Kidney (tissue), 13 donors: ENCODE measurements at regions not wholly inside any gene's neighbourhood (a gene's known extent, or its start where the extent isn't known, plus 50 kb on each side); places are given as distances from the start of the nearest gene placed in this dataset.

Source experiments
- DNase-seq, 5 donors: peaks; one replicate each; pipeline ENCODE4 v3.0.0-alpha.2; 2013 to 2020
- FAIRE-seq: peaks from 2 replicates; lab custom pipeline; 2012; peaks lifted over from hg19 to GRCh38; lab: Jason Lieb, UNC
- H3K27ac ChIP-seq, 2 donors: one replicate each; pipeline ENCODE4 v1.7.0; 2013; ENCODE audit warnings: low read depth in 2 of 2, low read length in 2 of 2, inconsistent platforms in 1 of 2
- H3K27me3 ChIP-seq: one replicate; pipeline ENCODE4 v1.7.1; 2013; ENCODE audit warnings: low read length, inconsistent platforms; ENCODE audit not compliant: control insufficient read depth, insufficient read depth
- H3K36me3 ChIP-seq, 3 donors: one replicate each; pipeline versions ENCODE4 v1.7.0 to v1.7.1; 2013; ENCODE audit warnings: low read length in 3 of 3, control low read depth in 1 of 3, inconsistent platforms in 1 of 3; ENCODE audit not compliant: insufficient read depth in 3 of 3, control insufficient read depth in 2 of 3
- H3K4me1 ChIP-seq, 3 donors: one replicate each; pipeline versions ENCODE4 v1.7.0 to v1.7.1; 2013; ENCODE audit warnings: low read length in 3 of 3, inconsistent platforms in 1 of 3, low read depth in 1 of 3; ENCODE audit not compliant: control insufficient read depth in 2 of 3, insufficient read depth in 2 of 3
- H3K4me3 ChIP-seq, 3 donors: one replicate each; pipeline versions ENCODE4 v1.7.0 to v1.8.1; 2013; ENCODE audit warnings: low read length in 3 of 3, control low read depth in 1 of 3, inconsistent platforms in 1 of 3
- H3K9ac ChIP-seq, 3 donors: one replicate each; pipeline versions ENCODE4 v1.7.0 to v1.7.1; 2013; ENCODE audit warnings: low read length in 3 of 3, control low read depth in 1 of 3, inconsistent platforms in 1 of 3
- H3K9me3 ChIP-seq, 3 donors: one replicate each; pipeline versions ENCODE4 v1.7.0 to v1.7.1; 2013; ENCODE audit warnings: low read length in 3 of 3, control low read depth in 1 of 3, inconsistent platforms in 1 of 3; ENCODE audit not compliant: control insufficient read depth in 2 of 3, insufficient read depth in 1 of 3
- CTCF ChIP-seq: IDR thresholded peaks from 3 replicates; pipeline ENCODE4 v1.5.1; 2012; ENCODE audit warnings: mild to moderate bottlenecking, moderate library complexity, borderline replicate concordance; ENCODE audit not compliant: insufficient read depth; ENCODE audit errors: extremely low read depth
- intact Hi-C: fragments of 100-400 bp; cut with DNase I; formaldehyde crosslinking; loops from one replicate; pipeline ENCODE4 v1.11.1; 2022
- donor health status: control.
- donor health status: control.
- donor health status: control.
- donor health status: control.
- donor health status: control.
- donor health status: DM: yes; HTN: yes; CAD: no.
- donor health status: Normal renal cell carcinoma (clear cell type).

- peak; percentile 83 for TF ChIP-seq CTCF
- DNase-seq (peak in 2 of 5 donors; percentile 44 to 53), FAIRE-seq (peak; percentile 90)
- Histone ChIP-seq H3K9me3 (no peaks in the 10 kb centered on the region), H3K27ac (no peak overlapping the region), H3K4me1 (no peaks in the 10 kb centered on the region), H3K36me3 (no peaks in the 10 kb centered on the region), H3K4me3 (no peak overlapping the region), H3K27me3 (no peaks in the 10 kb centered on the region), H3K9ac (no peak overlapping the region)
- intact Hi-C loops = loop anchor here (10.0 kb wide), 1 partner anchor 1047 kb away; no protein-coding TSS in a partner anchor
These were observed 333.9 kb upstream of the FSTL5 start for GRCh38 chr4:162497564-162498167.

- intact Hi-C loops = loop anchor here (10.0 kb wide), 1 partner anchor 1050 kb away; no protein-coding TSS in a partner anchor
- no peaks in the 10 kb centered on the region for H3K4me1 ChIP-seq
- H3K27me3 ChIP-seq = no peaks in the 10 kb centered on the region
- no peak for FAIRE-seq
- no peak overlapping the region for H3K27ac ChIP-seq
- H3K9me3 ChIP-seq = no peaks in the 10 kb centered on the region
- H3K4me3 ChIP-seq = no peak overlapping the region
- no peaks in the 10 kb centered on the region for H3K36me3 ChIP-seq
- DNase-seq = no peak
- no peak for TF ChIP-seq CTCF
- H3K9ac ChIP-seq = no peak overlapping the region
These were observed 331.1 kb upstream of the FSTL5 start for GRCh38 chr4:162494935-162495334.

GRCh38 chr4:162485486-162485885 lies 321.7 kb upstream of the FSTL5 start:
- no peak for FAIRE-seq
- H3K27me3 ChIP-seq = no peaks in the 10 kb centered on the region
- TF ChIP-seq CTCF = no peak
- DNase-seq = no peak
- no peaks in the 10 kb centered on the region for H3K9me3 ChIP-seq
- H3K27ac ChIP-seq = no peak overlapping the region
- H3K36me3 ChIP-seq = no peaks in the 10 kb centered on the region
- H3K4me1 ChIP-seq = no peaks in the 10 kb centered on the region
- no peak overlapping the region for H3K9ac ChIP-seq
- H3K4me3 ChIP-seq = no peak overlapping the region
- intact Hi-C loops = no loop called here

- Histone ChIP-seq H3K4me1 (no peaks in the 10 kb centered on the region), H3K27ac (no peak overlapping the region), H3K27me3 (no peaks in the 10 kb centered on the region), H3K4me3 (no peak overlapping the region), H3K36me3 (no peaks in the 10 kb centered on the region), H3K9ac (no peak overlapping the region), H3K9me3 (no peaks in the 10 kb centered on the region)
- no peak for FAIRE-seq
- DNase-seq = peak in 2 of 5 donors; percentile 21 to 80
- TF ChIP-seq CTCF = no peak
- intact Hi-C loops = no loop called here
These were observed 311.4 kb upstream of the FSTL5 start for GRCh38 chr4:162475246-162475645.
